SK-N-SH (cell line): ENCODE measurements at regions not wholly inside any gene's neighbourhood (a gene's known extent, or its start where the extent isn't known, plus 50 kb on each side); places are given as distances from the start of the nearest gene placed in this dataset.

Source experiments
- CTCF ChIA-PET: fragments of 300-600, 350-600 bp; formaldehyde crosslinking; extraction: SDS; loops from one replicate; lab custom pipeline; 2021; lab: Yijun Ruan, JAX
- POLR2A ChIA-PET: fragments of 350-600 bp; sonication (Branson Sonifier 250); formaldehyde crosslinking; extraction: SDS; loops from one replicate; lab custom pipeline; 2020; ENCODE audit warnings: antibody characterized with exemption, inconsistent platforms; lab: Yijun Ruan, JAX
- DNase-seq: peaks from one replicate; pipeline ENCODE4 v3.0.0; 2012
- H2AFZ ChIP-seq: fragments of 200-600 bp; sonication (generic); 2 replicates; pipeline ENCODE4 v1.8.1; 2016; ENCODE audit warnings: antibody characterized with exemption, mild to moderate bottlenecking, low read depth
- H3F3A ChIP-seq: fragments of 200-600 bp; sonication (generic); replicated peaks from 2 replicates; pipeline ENCODE3; 2016; ENCODE audit warnings: antibody characterized with exemption, mild to moderate bottlenecking; ENCODE audit not compliant: insufficient read depth
- H3K27ac ChIP-seq, 2 experiments: fragments of 200-500 bp in 1 of 2; fragments of 200-600 bp in 1 of 2; sonication (Bioruptor generic) in 1 of 2; sonication (generic), shearing (Covaris generic) in 1 of 2; 2 replicates each; pipeline versions ENCODE4 v1.5.1 to v1.6.1; 2014 to 2016; ENCODE audit warnings: low read depth in 2 of 2, inconsistent platforms in 1 of 2, low read length in 1 of 2, mild to moderate bottlenecking in 1 of 2, mixed read lengths in 1 of 2
- H3K27me3 ChIP-seq: fragments of 200-600 bp; sonication (generic), shearing (Covaris generic); 2 replicates; pipeline ENCODE4 v1.6.1; 2016; ENCODE audit warnings: mixed run types; ENCODE audit not compliant: insufficient read depth
- H3K36me3 ChIP-seq, 2 experiments: fragments of 200-500 bp in 1 of 2; fragments of 200-600 bp in 1 of 2; sonication (Bioruptor generic) in 1 of 2; sonication (generic) in 1 of 2; replicated peaks in 1 of 2; 2 replicates each; pipeline versions ENCODE3 to v1.5.1; 2014 to 2016; ENCODE audit warnings: low read length in 1 of 2, mild to moderate bottlenecking in 1 of 2; ENCODE audit not compliant: insufficient read depth in 2 of 2, control insufficient read depth in 1 of 2
- H3K4me1 ChIP-seq, 2 experiments: fragments of 200-500 bp in 1 of 2; fragments of 200-600 bp in 1 of 2; sonication (Bioruptor generic) in 1 of 2; sonication (generic), shearing (Covaris generic) in 1 of 2; 2 replicates each; pipeline versions ENCODE4 v1.5.1 to v1.6.1; 2014 to 2016; ENCODE audit warnings: low read depth in 1 of 2, low read length in 1 of 2, mixed run types in 1 of 2; ENCODE audit not compliant: insufficient read depth in 2 of 2, control insufficient read depth in 1 of 2
- H3K4me2 ChIP-seq: fragments of 200-600 bp; sonication (generic), shearing (Covaris generic); 2 replicates; pipeline ENCODE4 v1.6.1; 2017; ENCODE audit warnings: mixed run types
- H3K4me3 ChIP-seq, 2 experiments: fragments of 200-500 bp in 1 of 2; fragments of 200-600 bp in 1 of 2; sonication (Bioruptor generic) in 1 of 2; sonication (generic), shearing (Covaris generic) in 1 of 2; 2 replicates each; pipeline versions ENCODE4 v1.5.1 to v1.8.1; 2014 to 2016; ENCODE audit warnings: low read depth in 2 of 2, inconsistent platforms in 1 of 2, low read length in 1 of 2, mild to moderate bottlenecking in 1 of 2, mixed read lengths in 1 of 2, moderate library complexity in 1 of 2
- H3K79me2 ChIP-seq: fragments of 200-600 bp; sonication (generic); 2 replicates; pipeline ENCODE4 v1.8.1; 2017; ENCODE audit warnings: mild to moderate bottlenecking; ENCODE audit not compliant: insufficient read depth
- H3K9ac ChIP-seq: fragments of 200-600 bp; sonication (generic); 2 replicates; pipeline ENCODE4 v1.6.1; 2017; ENCODE audit warnings: mixed run types
- H3K9me2 ChIP-seq: fragments of 200-600 bp; sonication (generic); 2 replicates; pipeline ENCODE4 v1.6.1; 2017; ENCODE audit warnings: mixed run types
- H3K9me3 ChIP-seq: fragments of 200-600 bp; sonication (generic); 2 replicates; pipeline ENCODE4 v1.6.1; 2017; ENCODE audit warnings: mixed run types, mild to moderate bottlenecking, moderate library complexity
- H4K20me1 ChIP-seq: fragments of 200-600 bp; sonication (generic); 2 replicates; pipeline ENCODE4 v1.6.1; 2017; ENCODE audit warnings: mild to moderate bottlenecking, mixed run types; ENCODE audit not compliant: insufficient read depth
- ELF1 ChIP-seq: IDR thresholded peaks from 2 replicates; pipeline ENCODE4 v1.4.0; 2012
- EZH2phosphoT487 ChIP-seq: fragments of 200-600 bp; sonication (generic); IDR thresholded peaks from 2 replicates; pipeline ENCODE4 v1.6.1; 2017; ENCODE audit warnings: low read depth, mixed run types, mild to moderate bottlenecking, antibody characterized with exemption, moderate library complexity, borderline replicate concordance
- FOXJ3 ChIP-seq: sonication (generic); formaldehyde crosslinking; IDR thresholded peaks from 2 replicates; pipeline ENCODE4 v1.5.1; 2020; ENCODE audit warnings: mild to moderate bottlenecking, missing genetic modification reagents
- FOXM1 ChIP-seq: IDR thresholded peaks from 2 replicates; pipeline ENCODE4 v1.4.0; 2012; ENCODE audit warnings: low read depth, mild to moderate bottlenecking
- GATA2 ChIP-seq: sonication (generic); formaldehyde crosslinking; IDR thresholded peaks from 2 replicates; pipeline ENCODE4 v1.5.0; 2020; ENCODE audit warnings: mild to moderate bottlenecking, missing genetic modification reagents
- MXI1 ChIP-seq: IDR thresholded peaks from 2 replicates; pipeline ENCODE4 v1.6.1; 2012; ENCODE audit warnings: mild to moderate bottlenecking, low read depth, low read length, improper control_type of control experiment
- PBX3 ChIP-seq: IDR thresholded peaks from 2 replicates; pipeline ENCODE4; 2012
- REST ChIP-seq: IDR thresholded peaks from 2 replicates; pipeline ENCODE4 v1.6.1; 2012; ENCODE audit warnings: mild to moderate bottlenecking, low read depth, low read length, moderate library complexity
- RXRA ChIP-seq: IDR thresholded peaks from 2 replicates; pipeline ENCODE4 v1.4.0; 2012; ENCODE audit warnings: low read depth, mild to moderate bottlenecking, borderline replicate concordance
- TAF1 ChIP-seq: IDR thresholded peaks from 2 replicates; pipeline ENCODE4 v1.6.1; 2012; ENCODE audit warnings: low read depth, mild to moderate bottlenecking, low read length, moderate library complexity, borderline replicate concordance
- TEAD4 ChIP-seq: IDR thresholded peaks from 2 replicates; pipeline ENCODE4 v1.4.0; 2012; ENCODE audit warnings: mild to moderate bottlenecking, borderline replicate concordance; ENCODE audit not compliant: insufficient read depth
- USF2 ChIP-seq: fragments of 150-350 bp; IDR thresholded peaks from 2 replicates; pipeline ENCODE4 v1.6.1; 2017; ENCODE audit warnings: antibody characterized with exemption, low read length, low read depth, borderline replicate concordance
- YY1 ChIP-seq: IDR thresholded peaks from 2 replicates; pipeline ENCODE4 v1.4.0; 2012; ENCODE audit warnings: low read depth, mild to moderate bottlenecking
- WGBS: methylation state at CpG from one replicate; pipeline ENCODE4 v1.1.6; 2017; ENCODE audit warnings: low lambda C conversion rate; 5-methylcytosine and 5-hydroxymethylcytosine counted together

- Histone ChIP-seq H4K20me1 (no peaks in the 10 kb centered on the region), H3K27ac (no peak overlapping the region; a peak in 1 of 4 replicates), H3K36me3 (no peaks in the 10 kb centered on the region), H3F3A (no peaks in the 10 kb centered on the region), H3K9me2 (no peaks in the 10 kb centered on the region), H3K4me3 (no peak overlapping the region), H3K27me3 (no peaks in the 10 kb centered on the region), H3K4me2 (no peak overlapping the region), H3K9me3 (no peaks in the 10 kb centered on the region), H3K9ac (no peak overlapping the region), H3K79me2 (no peaks in the 10 kb centered on the region), H3K4me1 (peaks cover 2 to 9% of the 10 kb centered on the region in 2 experiments; a peak in 2 of 4 replicates), H2AFZ (no peak overlapping the region)
- DNase-seq: no peak
- CTCF ChIA-PET: interaction anchor here (1.1 kb wide), 1 partner anchor 90 kb away, joined by 3 read pairs; no protein-coding TSS in a partner anchor
- WGBS: 57% methylated on average over 1 of the region's 1 CpG
- no peak for TF ChIP-seq YY1
- no peak for TF ChIP-seq RXRA
- no peak for TF ChIP-seq TAF1
- TF ChIP-seq EZH2phosphoT487: no peak
- no peak for TF ChIP-seq GATA2 (CRISPR knock-in tag)
- no peak for TF ChIP-seq MXI1
- POLR2A ChIA-PET: no interaction called here
These were observed 472.8 kb upstream of the KCNMB2 start for GRCh38 chr3:178063461-178063860.

- no peak overlapping the region for H3K9ac ChIP-seq
- DNase-seq: no peak
- ChIA-PET CTCF (no interaction called here), POLR2A (no interaction called here)
- no peak overlapping the region for H3K4me3 ChIP-seq
- no peak for TF ChIP-seq TAF1
- TF ChIP-seq USF2: no peak
- no peak for TF ChIP-seq YY1
- TF ChIP-seq REST: no peak
- no peak for TF ChIP-seq ELF1
- TF ChIP-seq GATA2 (CRISPR knock-in tag): no peak
- no peak for TF ChIP-seq TEAD4
- no peak for TF ChIP-seq PBX3
- no peak for TF ChIP-seq FOXJ3 (CRISPR knock-in tag)
- TF ChIP-seq FOXM1: no peak
- no peaks in the 10 kb centered on the region for H3F3A ChIP-seq
- 86% methylated on average over 1 of the region's 1 CpG for WGBS
- H3K9me3 ChIP-seq: no peaks in the 10 kb centered on the region
- no peaks in the 10 kb centered on the region for H4K20me1 ChIP-seq
- no peak overlapping the region for H2AFZ ChIP-seq
- H3K4me2 ChIP-seq: no peak overlapping the region
- H3K27ac ChIP-seq: no peak overlapping the region
- no peaks in the 10 kb centered on the region for H3K79me2 ChIP-seq
- H3K9me2 ChIP-seq: no peaks in the 10 kb centered on the region
- no peaks in the 10 kb centered on the region for H3K27me3 ChIP-seq
- H3K36me3 ChIP-seq: no peaks in the 10 kb centered on the region
- peaks cover 2 to 13% of the 10 kb centered on the region in 2 experiments; a peak in 3 of 4 replicates for H3K4me1 ChIP-seq
These were observed 468.5 kb upstream of the KCNMB2 start for GRCh38 chr3:178067721-178068120.
